HCT116 (cell line): ENCODE measurements at regions not wholly inside any gene's neighbourhood (a gene's known extent, or its start where the extent isn't known, plus 50 kb on each side); places are given as distances from the start of the nearest gene placed in this dataset.

Source experiments
- ATAC-seq: fragments of 200-7000 bp; cut with Tn5 transposase; 2 replicates; pipeline ENCODE4 v1.9.1; 2020; ENCODE audit warnings: mild to moderate bottlenecking, moderate library complexity
- BruUV-seq: library from RNA; stranded (reverse); fragments of 400-500 nt; replicated peaks from 2 replicates; lab custom pipeline; 2021; lab: Mats Ljungman, UMichigan
- CTCF ChIA-PET: fragments of 300-600 bp; sonication (Branson Sonifier 250); formaldehyde crosslinking; loops from one replicate; lab custom pipeline; 2021; ENCODE audit warnings: antibody characterized with exemption; lab: Charles Lee
- POLR2A ChIA-PET: fragments of 300-600, 350-600 bp; sonication (Branson Sonifier 250); formaldehyde crosslinking; loops from one replicate; lab custom pipeline; 2021; ENCODE audit warnings: antibody characterized with exemption; lab: Charles Lee
- RAD21 ChIA-PET, 2 experiments: fragments of 300-600 bp; sonication (Branson Sonifier 250); formaldehyde crosslinking; loops; one replicate each; lab custom pipeline; 2023; ENCODE audit warnings: low total read pairs in 2 of 2; ENCODE audit not compliant: uncharacterized antibody in 2 of 2, unreplicated experiment in 2 of 2, low non-redundant PET in 1 of 2; lab: Charles Lee
- DNase-seq: peaks from one replicate; pipeline ENCODE4 v3.0.0-alpha.2; 2010; ENCODE audit warnings: low read depth, low spot score
- H2AFZ ChIP-seq: fragments of 200-600 bp; shearing (Covaris generic), sonication (generic); 2 replicates; pipeline ENCODE4 v1.6.1; 2017; ENCODE audit warnings: low read depth, mixed run types, mixed read lengths, antibody characterized with exemption, low read length; ENCODE audit not compliant: poor library complexity, severe bottlenecking
- H3K27ac ChIP-seq: 2 replicates; pipeline ENCODE4 v1.5.1; 2012; ENCODE audit warnings: low read depth, low read length
- H3K27me3 ChIP-seq: fragments of 200-600 bp; sonication (generic); 2 replicates; pipeline ENCODE4 v1.6.1; 2016; ENCODE audit warnings: mixed run types, low read length, mixed read lengths; ENCODE audit not compliant: insufficient read depth
- H3K36me3 ChIP-seq, 2 experiments: fragments of 200-500 bp in 1 of 2; fragments of 200-600 bp in 1 of 2; sonication (Bioruptor generic) in 1 of 2; sonication (generic) in 1 of 2; 2 replicates each; pipeline versions ENCODE4 v1.5.1 to v1.6.1; 2014 to 2016; ENCODE audit warnings: low read length in 2 of 2, inconsistent platforms in 1 of 2, mixed read lengths in 1 of 2, mixed run types in 1 of 2; ENCODE audit not compliant: insufficient read depth in 2 of 2, control insufficient read depth in 1 of 2
- H3K4me1 ChIP-seq, 2 experiments: fragments of 200-600 bp in 1 of 2; sonication (generic) in 1 of 2; 2 replicates each; pipeline versions ENCODE4 v1.5.1 to v1.6.1; 2012 to 2017; ENCODE audit warnings: low read length in 2 of 2, inconsistent platforms in 1 of 2, mild to moderate bottlenecking in 1 of 2, mixed read lengths in 1 of 2, mixed run types in 1 of 2, moderate library complexity in 1 of 2; ENCODE audit not compliant: insufficient read depth in 2 of 2, control insufficient read depth in 1 of 2
- H3K4me2 ChIP-seq: fragments of 200-600 bp; sonication (generic); 2 replicates; pipeline ENCODE4 v1.6.1; 2017; ENCODE audit warnings: mixed run types, low read length, mixed read lengths
- H3K4me3 ChIP-seq, 2 experiments: fragments of 200-600 bp in 1 of 2; sonication (generic) in 1 of 2; replicated peaks in 1 of 2; 2 replicates each; pipeline ENCODE4 v1.5.1; 2011 to 2016; ENCODE audit warnings: low read length in 2 of 2, control low read depth in 1 of 2, low read depth in 1 of 2, mild to moderate bottlenecking in 1 of 2, mixed read lengths in 1 of 2, mixed run types in 1 of 2
- H3K79me2 ChIP-seq: fragments of 200-600 bp; sonication (generic); 2 replicates; pipeline ENCODE4 v1.6.1; 2017; ENCODE audit warnings: mild to moderate bottlenecking, mixed run types, low read length, moderate library complexity, mixed read lengths; ENCODE audit not compliant: insufficient read depth
- H3K9ac ChIP-seq: fragments of 200-600 bp; sonication (generic); 2 replicates; pipeline ENCODE4 v1.6.1; 2016; ENCODE audit warnings: low read length, mixed read lengths
- H3K9me2 ChIP-seq: fragments of 200-600 bp; sonication (generic), shearing (Covaris generic); 2 replicates; pipeline ENCODE4 v1.6.1; 2017; ENCODE audit warnings: mixed run types, mild to moderate bottlenecking, moderate library complexity; ENCODE audit not compliant: insufficient read depth
- H3K9me3 ChIP-seq, 2 experiments: fragments of 200-500 bp in 1 of 2; fragments of 200-600 bp in 1 of 2; sonication (Bioruptor generic) in 1 of 2; sonication (generic) in 1 of 2; 2 replicates each; pipeline ENCODE4 v1.6.1; 2014 to 2017; ENCODE audit warnings: low read length in 2 of 2, mixed read lengths in 2 of 2, inconsistent platforms in 1 of 2, low read depth in 1 of 2, mild to moderate bottlenecking in 1 of 2, mixed run types in 1 of 2, moderate library complexity in 1 of 2; ENCODE audit not compliant: control insufficient read depth in 1 of 2, insufficient read depth in 1 of 2
- H4K20me1 ChIP-seq: fragments of 200-600 bp; sonication (generic), shearing (Covaris generic); 2 replicates; pipeline ENCODE4 v1.6.1; 2017; ENCODE audit warnings: mixed run types, mild to moderate bottlenecking, moderate library complexity; ENCODE audit not compliant: insufficient read depth
- CTCF ChIP-seq, 3 experiments: fragments of 200-600 bp in 1 of 3; sonication (generic) in 1 of 3; IDR thresholded peaks in 2 of 3; conservative IDR thresholded peaks in 1 of 3; 2 replicates each; pipeline ENCODE4 v1.5.1; 2012 to 2017; ENCODE audit warnings: low read depth in 2 of 3, low read length in 2 of 3, antibody characterized with exemption in 1 of 3, borderline replicate concordance in 1 of 3, control low read depth in 1 of 3, mild to moderate bottlenecking in 1 of 3, mixed read lengths in 1 of 3, mixed run types in 1 of 3, moderate library complexity in 1 of 3; ENCODE audit not compliant: insufficient read depth in 1 of 3
- ELF1 ChIP-seq: IDR thresholded peaks from 2 replicates; pipeline ENCODE4 v1.6.1; 2012; ENCODE audit warnings: low read depth, borderline replicate concordance
- EZH2phosphoT487 ChIP-seq: fragments of 200-600 bp; IDR thresholded peaks from 2 replicates; pipeline ENCODE4 v1.6.1; 2018; ENCODE audit warnings: antibody characterized with exemption, borderline replicate concordance
- MAX ChIP-seq: IDR thresholded peaks from 2 replicates; pipeline ENCODE4 v1.6.1; 2012
- POLR2A ChIP-seq: IDR thresholded peaks from 2 replicates; pipeline ENCODE4 v1.7.0; 2011; ENCODE audit warnings: borderline replicate concordance; ENCODE audit not compliant: insufficient read depth, insufficient read length; ENCODE audit errors: extremely low read depth
- RAD21 ChIP-seq: IDR thresholded peaks from 2 replicates; pipeline ENCODE4 v1.6.1; 2012; ENCODE audit warnings: low read depth, mild to moderate bottlenecking
- REST ChIP-seq: IDR thresholded peaks from 2 replicates; pipeline ENCODE4 v1.6.1; 2012; ENCODE audit warnings: low read depth
- SIN3A ChIP-seq: IDR thresholded peaks from 2 replicates; pipeline ENCODE4 v1.6.1; 2012; ENCODE audit warnings: low read depth
- SP1 ChIP-seq: IDR thresholded peaks from 2 replicates; pipeline ENCODE4 v1.6.1; 2012; ENCODE audit warnings: low read depth
- TCF7L2 ChIP-seq: IDR thresholded peaks from 2 replicates; pipeline ENCODE4 v1.7.0; 2011; ENCODE audit warnings: borderline replicate concordance, inconsistent platforms; ENCODE audit not compliant: insufficient read depth, insufficient read length; ENCODE audit errors: extremely low read depth
- YY1 ChIP-seq: IDR thresholded peaks from 2 replicates; pipeline ENCODE4 v1.6.1; 2011; ENCODE audit warnings: low read length, low read depth, moderate library complexity, mild to moderate bottlenecking; ENCODE audit not compliant: insufficient replicate concordance; ENCODE audit errors: extremely low read depth
- ZNF274 ChIP-seq: fragments of 200-500 bp; sonication (Bioruptor generic); IDR thresholded peaks from 2 replicates; pipeline ENCODE4 v1.6.1; 2014; ENCODE audit warnings: mild to moderate bottlenecking, low read depth, low read length, inconsistent platforms
- intact Hi-C: fragments of 100-400 bp; cut with micrococcal nuclease; formaldehyde crosslinking; loops from 2 replicates; pipeline ENCODE4 v1.10.0; 2022
- TF ChIP-seq, protein P1 (sequence below): IDR thresholded peaks from 2 replicates; pipeline ENCODE4 v1.6.1; 2011; ENCODE audit warnings: mild to moderate bottlenecking, low read length, moderate library complexity; ENCODE audit not compliant: insufficient replicate concordance; ENCODE audit errors: extremely low read depth

DNA sequence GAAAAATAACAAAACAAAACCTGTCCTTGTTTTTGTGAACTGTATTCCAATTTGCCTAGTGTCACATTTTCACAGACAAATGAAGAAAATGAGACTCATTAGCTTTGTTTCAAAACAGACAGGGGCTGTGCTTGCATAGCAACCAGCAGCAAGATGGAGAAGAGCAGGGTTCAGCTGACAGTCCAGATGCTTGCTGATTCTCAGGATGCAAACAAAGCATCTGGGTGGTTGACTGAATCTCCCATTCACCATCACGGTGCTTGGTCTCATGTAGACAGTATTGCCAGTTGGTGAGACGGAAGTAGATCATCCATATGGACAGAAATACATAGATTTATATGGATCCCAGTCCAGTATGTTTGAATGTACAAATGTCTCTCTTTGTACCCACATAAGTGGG lies 326.8 kb downstream of the CCDC85A start (continued):
- no peak for TF ChIP-seq REST
- no peak for TF ChIP-seq CTCF (IDR thresholded peaks at IDR 0.05 in 2 of 3, conservative IDR thresholded peaks at IDR 0.05 in 1 of 3; ENCODE audit: borderline replicate concordance in 1 of 3, insufficient read depth in 1 of 3, low read depth in 2 of 3, low read length in 2 of 3)
- TF ChIP-seq MAX = no peak

GRCh38 chr2:56515399-56515798 lies 331.6 kb downstream of the CCDC85A start:
- ChIA-PET RAD21 (no interaction called here), POLR2A (no interaction called here), CTCF (no interaction called here)
- ATAC-seq = no peak
- no peak overlapping the region for H3K9ac ChIP-seq
- no peaks in the 10 kb centered on the region for H3K27me3 ChIP-seq
- no peaks in the 10 kb centered on the region for H4K20me1 ChIP-seq
- H3K4me3 ChIP-seq = no peak overlapping the region
- no peaks in the 10 kb centered on the region for H3K9me2 ChIP-seq
- no TSS peak for BruUV-seq
- intact Hi-C loops = no loop called here
- H3K27ac ChIP-seq = no peak overlapping the region
- no peaks in the 10 kb centered on the region for H3K9me3 ChIP-seq
- no peak overlapping the region for H2AFZ ChIP-seq
- H3K4me1 ChIP-seq = no peaks in the 10 kb centered on the region
- H3K4me2 ChIP-seq = no peak overlapping the region
- no peaks in the 10 kb centered on the region for H3K79me2 ChIP-seq
- DNase-seq = no peak
- H3K36me3 ChIP-seq = no peaks in the 10 kb centered on the region
- TF ChIP-seq YY1 (no peak), ELF1 (no peak), MAX (no peak), EZH2phosphoT487 (no peak), CTCF (IDR thresholded peaks at IDR 0.05 in 2 of 3, conservative IDR thresholded peaks at IDR 0.05 in 1 of 3; ENCODE audit: borderline replicate concordance in 1 of 3, insufficient read depth in 1 of 3, low read depth in 2 of 3, low read length in 2 of 3) (no peak), SP1 (no peak), SIN3A (no peak), TCF7L2 (no peak), ZNF274 (no peak), RAD21 (no peak), POLR2A (no peak)
- TF ChIP-seq, protein P1, sequence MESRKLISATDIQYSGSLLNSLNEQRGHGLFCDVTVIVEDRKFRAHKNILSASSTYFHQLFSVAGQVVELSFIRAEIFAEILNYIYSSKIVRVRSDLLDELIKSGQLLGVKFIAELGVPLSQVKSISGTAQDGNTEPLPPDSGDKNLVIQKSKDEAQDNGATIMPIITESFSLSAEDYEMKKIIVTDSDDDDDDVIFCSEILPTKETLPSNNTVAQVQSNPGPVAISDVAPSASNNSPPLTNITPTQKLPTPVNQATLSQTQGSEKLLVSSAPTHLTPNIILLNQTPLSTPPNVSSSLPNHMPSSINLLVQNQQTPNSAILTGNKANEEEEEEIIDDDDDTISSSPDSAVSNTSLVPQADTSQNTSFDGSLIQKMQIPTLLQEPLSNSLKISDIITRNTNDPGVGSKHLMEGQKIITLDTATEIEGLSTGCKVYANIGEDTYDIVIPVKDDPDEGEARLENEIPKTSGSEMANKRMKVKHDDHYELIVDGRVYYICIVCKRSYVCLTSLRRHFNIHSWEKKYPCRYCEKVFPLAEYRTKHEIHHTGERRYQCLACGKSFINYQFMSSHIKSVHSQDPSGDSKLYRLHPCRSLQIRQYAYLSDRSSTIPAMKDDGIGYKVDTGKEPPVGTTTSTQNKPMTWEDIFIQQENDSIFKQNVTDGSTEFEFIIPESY = no peak
